KMS-11 (cell line): ENCODE measurements at regions not wholly inside any gene's neighbourhood (a gene's known extent, or its start where the extent isn't known, plus 50 kb on each side); places are given as distances from the start of the nearest gene placed in this dataset.

ENCODE experiments used
- H2AFZ ChIP-seq: fragments of 200-600 bp; sonication (generic); 2 replicates; pipeline ENCODE4 v1.6.1; 2016; ENCODE audit warnings: antibody characterized with exemption, mixed run types, low read depth
- H3K27ac ChIP-seq: fragments of 200-600 bp; sonication (generic); 2 replicates; pipeline ENCODE4 v1.6.1; 2016; ENCODE audit warnings: mild to moderate bottlenecking, mixed run types
- H3K27me3 ChIP-seq: fragments of 200-600 bp; sonication (generic); 2 replicates; pipeline ENCODE4 v1.6.1; 2017; ENCODE audit warnings: mild to moderate bottlenecking, low read depth, mixed run types, moderate library complexity; ENCODE audit not compliant: insufficient read depth
- H3K36me3 ChIP-seq: fragments of 200-600 bp; sonication (generic); 2 replicates; pipeline ENCODE4 v1.6.1; 2017; ENCODE audit warnings: mild to moderate bottlenecking, mixed run types; ENCODE audit not compliant: insufficient read depth
- H3K4me1 ChIP-seq: fragments of 200-600 bp; sonication (generic); 2 replicates; pipeline ENCODE4 v1.6.1; 2016; ENCODE audit warnings: mild to moderate bottlenecking, low read depth, mixed run types; ENCODE audit not compliant: poor library complexity, severe bottlenecking
- H3K4me2 ChIP-seq: fragments of 200-600 bp; sonication (generic); 2 replicates; pipeline ENCODE4 v1.7.0; 2016; ENCODE audit warnings: mild to moderate bottlenecking, mixed run types
- H3K4me3 ChIP-seq: fragments of 200-600 bp; sonication (generic); IDR thresholded peaks from 2 replicates; pipeline ENCODE4 v1.6.1; 2017; ENCODE audit warnings: low read depth, low read length, mixed read lengths; ENCODE audit not compliant: insufficient read depth
- H3K79me2 ChIP-seq: fragments of 200-600 bp; sonication (generic); 2 replicates; pipeline ENCODE4 v1.6.1; 2016; ENCODE audit warnings: low read depth, mixed run types; ENCODE audit not compliant: insufficient read depth
- H3K9ac ChIP-seq: fragments of 200-600 bp; sonication (generic); 2 replicates; pipeline ENCODE4 v1.6.1; 2016; ENCODE audit warnings: mild to moderate bottlenecking, mixed run types
- H4K20me1 ChIP-seq: fragments of 200-600 bp; sonication (generic); 2 replicates; pipeline ENCODE4 v1.6.1; 2016; ENCODE audit warnings: mild to moderate bottlenecking, mixed run types; ENCODE audit not compliant: insufficient read depth
- TF ChIP-seq, protein P1 (sequence below): fragments of 200-600 bp; sonication (generic); conservative IDR thresholded peaks from 2 replicates; pipeline ENCODE4 v1.6.1; 2017; ENCODE audit warnings: low read depth, mild to moderate bottlenecking, antibody characterized with exemption, low read length, moderate library complexity, mixed read lengths

GRCh38 chr10:128373831-128374230 is 247.6 kb upstream of the MKI67 start:
- Histone ChIP-seq H3K27ac (peak overlapping the region; percentile 67; the same call in 1 of the 2 replicates), H3K4me3 (no peak overlapping the region), H3K4me2 (peak overlapping the region; percentile 29), H3K9ac (no peak overlapping the region), H3K36me3 (no peaks in the 10 kb centered on the region), H3K4me1 (peaks cover 33% of the 10 kb centered on the region), H4K20me1 (no peaks in the 10 kb centered on the region), H3K27me3 (no peaks in the 10 kb centered on the region), H2AFZ (no peak overlapping the region), H3K79me2 (no peaks in the 10 kb centered on the region)
- TF ChIP-seq, protein P1, sequence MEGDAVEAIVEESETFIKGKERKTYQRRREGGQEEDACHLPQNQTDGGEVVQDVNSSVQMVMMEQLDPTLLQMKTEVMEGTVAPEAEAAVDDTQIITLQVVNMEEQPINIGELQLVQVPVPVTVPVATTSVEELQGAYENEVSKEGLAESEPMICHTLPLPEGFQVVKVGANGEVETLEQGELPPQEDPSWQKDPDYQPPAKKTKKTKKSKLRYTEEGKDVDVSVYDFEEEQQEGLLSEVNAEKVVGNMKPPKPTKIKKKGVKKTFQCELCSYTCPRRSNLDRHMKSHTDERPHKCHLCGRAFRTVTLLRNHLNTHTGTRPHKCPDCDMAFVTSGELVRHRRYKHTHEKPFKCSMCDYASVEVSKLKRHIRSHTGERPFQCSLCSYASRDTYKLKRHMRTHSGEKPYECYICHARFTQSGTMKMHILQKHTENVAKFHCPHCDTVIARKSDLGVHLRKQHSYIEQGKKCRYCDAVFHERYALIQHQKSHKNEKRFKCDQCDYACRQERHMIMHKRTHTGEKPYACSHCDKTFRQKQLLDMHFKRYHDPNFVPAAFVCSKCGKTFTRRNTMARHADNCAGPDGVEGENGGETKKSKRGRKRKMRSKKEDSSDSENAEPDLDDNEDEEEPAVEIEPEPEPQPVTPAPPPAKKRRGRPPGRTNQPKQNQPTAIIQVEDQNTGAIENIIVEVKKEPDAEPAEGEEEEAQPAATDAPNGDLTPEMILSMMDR: no peak

- Histone ChIP-seq H3K4me1 (peaks cover 33% of the 10 kb centered on the region), H3K27me3 (no peaks in the 10 kb centered on the region), H3K9ac (no peak overlapping the region), H3K79me2 (no peaks in the 10 kb centered on the region), H3K27ac (no peak overlapping the region), H3K4me2 (no peak overlapping the region), H3K4me3 (no peak overlapping the region), H4K20me1 (no peaks in the 10 kb centered on the region), H2AFZ (no peak overlapping the region), H3K36me3 (no peaks in the 10 kb centered on the region)
- TF ChIP-seq, protein P1: no peak
These were observed 248.9 kb upstream of the MKI67 start for GRCh38 chr10:128375171-128375570.

DNA sequence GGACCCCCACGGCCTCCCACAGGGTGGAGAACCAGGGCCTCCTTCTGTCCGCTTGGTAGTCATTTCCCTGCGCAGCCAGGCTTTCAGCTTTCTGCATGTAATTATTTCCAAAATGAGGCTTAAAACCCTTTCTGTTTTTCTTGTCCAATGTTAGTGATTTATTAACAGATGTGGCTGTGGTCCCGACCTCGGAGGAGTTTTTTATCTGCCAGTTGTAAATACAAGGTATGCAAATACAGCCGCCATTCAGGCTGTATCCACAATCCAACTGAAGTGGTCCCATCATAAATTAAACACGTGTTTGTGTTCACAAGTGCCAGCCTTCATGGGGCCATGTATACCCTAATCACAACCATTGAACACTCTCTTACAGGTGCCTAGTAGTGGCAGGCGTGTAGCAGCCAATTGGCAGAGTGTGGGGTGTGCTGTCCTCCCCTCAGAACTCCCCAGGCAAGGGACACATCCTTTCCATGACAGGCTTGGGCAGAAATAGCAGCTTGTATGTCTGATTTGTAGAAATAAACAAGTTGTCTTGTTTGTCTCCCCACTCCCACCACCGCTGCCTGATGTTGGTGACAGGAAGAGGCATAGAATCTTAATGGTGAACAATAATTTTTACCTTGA is 251.3 kb upstream of the MKI67 start:
- Histone ChIP-seq H3K27ac (no peak overlapping the region), H3K4me2 (no peak overlapping the region), H4K20me1 (no peaks in the 10 kb centered on the region), H3K9ac (no peak overlapping the region), H3K27me3 (no peaks in the 10 kb centered on the region), H3K4me1 (peaks cover 18% of the 10 kb centered on the region), H3K79me2 (no peaks in the 10 kb centered on the region), H3K4me3 (no peak overlapping the region), H2AFZ (no peak overlapping the region), H3K36me3 (no peaks in the 10 kb centered on the region)
- TF ChIP-seq, protein P1: no peak

GRCh38 chr10:128377988-128378387 is 251.8 kb upstream of the MKI67 start:
- TF ChIP-seq, protein P1: no peak
- Histone ChIP-seq H3K4me1 (peaks cover 13% of the 10 kb centered on the region), H2AFZ (no peak overlapping the region), H3K27me3 (no peaks in the 10 kb centered on the region), H3K27ac (no peak overlapping the region), H3K9ac (no peak overlapping the region), H4K20me1 (no peaks in the 10 kb centered on the region), H3K36me3 (no peaks in the 10 kb centered on the region), H3K4me3 (no peak overlapping the region), H3K4me2 (no peak overlapping the region), H3K79me2 (no peaks in the 10 kb centered on the region)
